BJ (cell line): ENCODE measurements at regions not wholly inside any gene's neighbourhood (a gene's known extent, or its start where the extent isn't known, plus 50 kb on each side); places are given as distances from the start of the nearest gene placed in this dataset.

Experiments used
- CTCF ChIA-PET: fragments of 350-600 bp; formaldehyde crosslinking; extraction: SDS; loops from one replicate; lab custom pipeline; 2021; ENCODE audit warnings: antibody characterized with exemption, inconsistent platforms; lab: Yijun Ruan, JAX
- POLR2A ChIA-PET: fragments of 300-600 bp; sonication (Branson Sonifier 250); formaldehyde crosslinking; extraction: SDS; loops from one replicate; lab custom pipeline; 2021; ENCODE audit warnings: antibody characterized with exemption; lab: Charles Lee
- DNase-seq: peaks from one replicate; pipeline ENCODE4 v3.0.0-alpha.2; 2011; ENCODE audit warnings: low read depth
- H3K27me3 ChIP-seq: 2 replicates; pipeline ENCODE4 v1.6.0; 2011; ENCODE audit warnings: low read length; ENCODE audit not compliant: control insufficient read depth, insufficient read depth
- H3K36me3 ChIP-seq: 2 replicates; pipeline ENCODE4 v1.5.1; 2011; ENCODE audit warnings: low read length; ENCODE audit not compliant: control insufficient read depth, insufficient read depth
- H3K4me3 ChIP-seq: 2 replicates; pipeline ENCODE4 v1.5.1; 2011; ENCODE audit warnings: low read depth, mild to moderate bottlenecking, control low read depth, low read length
- TF ChIP-seq, protein P1 (sequence below): IDR thresholded peaks from 2 replicates; pipeline ENCODE4 v1.5.1; 2011; ENCODE audit warnings: low read depth, mild to moderate bottlenecking, control low read depth, inconsistent platforms, low read length, moderate library complexity; ENCODE audit not compliant: insufficient read depth

DNA sequence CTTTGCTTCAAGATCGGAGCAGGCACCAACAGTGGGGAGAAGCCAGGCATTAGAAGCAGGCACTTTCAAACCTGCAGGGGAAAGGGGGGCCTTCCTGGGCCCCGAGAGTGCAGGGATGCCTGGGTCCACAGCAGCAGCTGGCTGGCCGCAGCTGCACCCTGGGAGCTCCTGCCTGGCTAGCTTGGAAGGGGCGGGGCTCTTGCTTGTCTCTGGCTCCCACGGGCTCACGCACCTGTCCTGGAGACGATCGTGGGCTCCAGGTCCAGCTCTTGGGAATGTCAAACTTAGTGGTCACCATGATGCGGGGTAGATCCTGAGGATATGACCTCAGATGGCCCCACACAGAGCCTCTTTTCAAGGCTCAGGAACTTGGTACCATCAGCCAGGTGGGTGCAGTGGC lies 1673.2 kb downstream of the LRRC4C start:
- ChIA-PET POLR2A (no interaction called here), CTCF (no interaction called here)
- Histone ChIP-seq H3K4me3 (no peak overlapping the region), H3K36me3 (no peaks in the 10 kb centered on the region), H3K27me3 (no peaks in the 10 kb centered on the region)
- DNase-seq = no peak
- TF ChIP-seq, protein P1, sequence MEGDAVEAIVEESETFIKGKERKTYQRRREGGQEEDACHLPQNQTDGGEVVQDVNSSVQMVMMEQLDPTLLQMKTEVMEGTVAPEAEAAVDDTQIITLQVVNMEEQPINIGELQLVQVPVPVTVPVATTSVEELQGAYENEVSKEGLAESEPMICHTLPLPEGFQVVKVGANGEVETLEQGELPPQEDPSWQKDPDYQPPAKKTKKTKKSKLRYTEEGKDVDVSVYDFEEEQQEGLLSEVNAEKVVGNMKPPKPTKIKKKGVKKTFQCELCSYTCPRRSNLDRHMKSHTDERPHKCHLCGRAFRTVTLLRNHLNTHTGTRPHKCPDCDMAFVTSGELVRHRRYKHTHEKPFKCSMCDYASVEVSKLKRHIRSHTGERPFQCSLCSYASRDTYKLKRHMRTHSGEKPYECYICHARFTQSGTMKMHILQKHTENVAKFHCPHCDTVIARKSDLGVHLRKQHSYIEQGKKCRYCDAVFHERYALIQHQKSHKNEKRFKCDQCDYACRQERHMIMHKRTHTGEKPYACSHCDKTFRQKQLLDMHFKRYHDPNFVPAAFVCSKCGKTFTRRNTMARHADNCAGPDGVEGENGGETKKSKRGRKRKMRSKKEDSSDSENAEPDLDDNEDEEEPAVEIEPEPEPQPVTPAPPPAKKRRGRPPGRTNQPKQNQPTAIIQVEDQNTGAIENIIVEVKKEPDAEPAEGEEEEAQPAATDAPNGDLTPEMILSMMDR = no peak

DNA sequence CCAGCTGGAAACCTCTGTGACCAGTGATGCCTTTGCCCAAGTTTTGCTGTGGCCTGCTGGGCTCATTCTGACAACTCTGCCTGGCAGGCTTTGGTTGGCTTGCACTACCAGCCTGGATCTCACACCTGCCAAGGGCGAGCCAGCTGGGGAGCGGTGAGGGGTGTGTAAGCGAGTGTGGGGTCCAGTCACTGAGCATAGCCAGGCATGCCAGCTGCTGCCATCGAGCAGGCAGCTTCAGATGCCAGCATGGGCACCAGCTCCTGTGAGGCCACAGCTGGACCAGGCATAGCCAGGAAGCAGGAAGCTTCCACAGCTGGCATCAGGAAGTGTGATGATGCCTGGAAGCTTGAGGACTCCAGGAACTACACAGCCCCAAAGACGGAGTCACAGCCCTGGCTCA lies 1674.6 kb downstream of the LRRC4C start:
- H3K4me3 ChIP-seq = no peak overlapping the region
- POLR2A ChIA-PET = no interaction called here
- no peaks in the 10 kb centered on the region for H3K36me3 ChIP-seq
- TF ChIP-seq, protein P1 = no peak
- DNase-seq = no peak
- no peaks in the 10 kb centered on the region for H3K27me3 ChIP-seq
- CTCF ChIA-PET = no interaction called here

DNA sequence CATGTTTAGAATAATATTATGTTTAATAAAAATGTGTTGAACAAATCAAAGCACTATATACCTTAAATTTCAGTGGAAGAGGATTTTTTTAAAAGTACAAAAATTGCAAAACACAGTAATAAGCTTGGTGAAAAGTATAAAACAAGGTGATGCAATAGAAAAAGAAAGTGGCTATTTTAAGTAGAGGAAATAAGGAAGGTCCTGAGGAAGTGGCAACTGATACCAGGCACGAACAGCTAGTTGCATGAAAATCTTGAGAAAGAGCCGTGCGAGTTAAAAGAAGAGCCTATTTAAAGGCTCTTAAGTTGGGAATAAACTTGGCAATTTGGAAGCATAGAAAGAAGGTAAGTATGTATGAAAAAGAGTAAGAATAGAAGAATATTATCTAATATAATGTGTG lies 1679.3 kb downstream of the LRRC4C start:
- ChIA-PET POLR2A (no interaction called here), CTCF (no interaction called here)
- no peaks in the 10 kb centered on the region for H3K27me3 ChIP-seq

DNA sequence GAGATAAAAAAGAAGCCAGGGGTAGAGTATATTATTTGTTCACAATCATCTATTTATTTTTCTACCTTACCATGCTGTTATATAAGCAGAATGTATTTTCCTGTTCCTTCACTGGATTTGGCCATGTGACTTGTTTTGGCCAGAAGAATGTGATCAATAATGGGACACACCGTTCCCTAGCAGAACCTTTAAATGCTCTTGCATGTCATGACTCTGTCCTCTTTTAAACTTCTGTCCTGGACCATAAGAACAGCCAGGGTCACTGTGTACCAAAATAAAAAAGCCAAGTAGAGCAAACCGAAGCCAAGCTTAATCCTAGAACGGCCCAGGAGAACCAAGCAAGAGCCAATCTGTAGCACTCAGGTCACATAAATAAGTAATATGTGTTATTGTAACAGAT lies 1682.4 kb downstream of the LRRC4C start:
- DNase-seq = no peak
- TF ChIP-seq, protein P1 = no peak
- H3K27me3 ChIP-seq = no peaks in the 10 kb centered on the region
- no peak overlapping the region for H3K4me3 ChIP-seq
- POLR2A ChIA-PET = no interaction called here
- CTCF ChIA-PET = no interaction called here
- H3K36me3 ChIP-seq = no peaks in the 10 kb centered on the region

More for the DNA sequence above, 1679.3 kb downstream of the LRRC4C start:
- no peak overlapping the region for H3K4me3 ChIP-seq
- TF ChIP-seq, protein P1 = no peak
- no peak for DNase-seq
- H3K36me3 ChIP-seq = no peaks in the 10 kb centered on the region

DNA sequence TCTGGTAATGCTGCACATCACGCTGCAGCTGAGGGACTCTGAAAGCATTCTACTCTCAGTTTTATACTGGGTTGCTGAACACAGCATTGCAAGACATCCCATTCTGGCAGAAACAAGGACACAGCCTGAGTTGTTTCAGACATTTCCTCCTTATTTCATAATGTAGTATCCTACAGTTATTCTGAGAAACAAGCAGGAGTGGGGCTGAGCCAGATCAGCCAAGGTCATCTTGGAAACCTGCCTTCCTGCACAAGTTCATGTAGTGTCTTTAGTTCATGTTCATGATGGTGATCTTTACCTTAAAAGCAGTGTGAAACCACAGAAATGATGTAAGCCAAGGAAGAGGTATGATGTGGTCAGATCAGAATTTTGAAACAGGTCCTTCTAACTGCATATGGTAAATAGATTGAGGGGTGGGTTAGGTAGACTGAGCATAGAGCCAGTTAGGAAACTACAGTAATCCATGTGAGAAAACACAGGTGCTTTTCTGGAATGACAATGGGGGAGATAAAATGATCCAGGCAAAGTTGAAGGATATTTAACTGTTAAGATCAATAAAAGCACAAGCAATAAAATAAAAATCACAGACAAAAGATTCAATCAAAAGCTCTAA lies 1686.8 kb downstream of the LRRC4C start:
- CTCF ChIA-PET = no interaction called here
- no peak for DNase-seq
- no peaks in the 10 kb centered on the region for H3K36me3 ChIP-seq
- TF ChIP-seq, protein P1 = no peak
- no peaks in the 10 kb centered on the region for H3K27me3 ChIP-seq
- H3K4me3 ChIP-seq = no peak overlapping the region
- POLR2A ChIA-PET = no interaction called here
